IMR-90 (cell line): ENCODE measurements at regions not wholly inside any gene's neighbourhood (a gene's known extent, or its start where the extent isn't known, plus 50 kb on each side); places are given as distances from the start of the nearest gene placed in this dataset.

ENCODE experiments used
- ATAC-seq: fragments of 200-7000 bp; cut with Tn5 transposase; 2 replicates; pipeline ENCODE4 v1.9.1; 2020; ENCODE audit warnings: low read depth, mild to moderate bottlenecking, moderate library complexity
- BruUV-seq: library from RNA; stranded (reverse); fragments of 400-500 nt; replicated peaks from 2 replicates; lab custom pipeline; 2021; lab: Mats Ljungman, UMichigan
- CTCF ChIA-PET: fragments of 300-600 bp; formaldehyde crosslinking; extraction: SDS; loops from one replicate; lab custom pipeline; 2021; ENCODE audit warnings: antibody characterized with exemption; lab: Yijun Ruan, JAX
- POLR2A ChIA-PET: fragments of 300-600 bp; sonication (Branson Sonifier 250); formaldehyde crosslinking; loops from one replicate; lab custom pipeline; 2022; ENCODE audit warnings: antibody characterized with exemption; ENCODE audit not compliant: unreplicated experiment; lab: Charles Lee
- DNase-seq: peaks from one replicate; pipeline ENCODE4 v3.0.0; 2013
- H2AFZ ChIP-seq: replicated peaks from 2 replicates; pipeline ENCODE3; 2013; ENCODE audit warnings: low read length, mild to moderate bottlenecking; ENCODE audit not compliant: poor library complexity
- H2AK5ac ChIP-seq: 2 replicates; pipeline ENCODE4 v1.6.1; 2013; ENCODE audit warnings: low read depth, low read length, inconsistent platforms
- H2AK9ac ChIP-seq: replicated peaks from 2 replicates; pipeline ENCODE3; 2013; ENCODE audit warnings: mild to moderate bottlenecking, low read depth, low read length, moderate library complexity; ENCODE audit not compliant: poor library complexity
- H2BK120ac ChIP-seq: 2 replicates; pipeline ENCODE4 v1.6.1; 2013; ENCODE audit warnings: low read depth, low read length, inconsistent platforms
- H2BK15ac ChIP-seq: 3 replicates; pipeline ENCODE4 v1.6.1; 2013; ENCODE audit warnings: low read depth, low read length, inconsistent platforms
- H2BK20ac ChIP-seq: 2 replicates; pipeline ENCODE4 v1.6.1; 2013; ENCODE audit warnings: low read depth, mild to moderate bottlenecking, inconsistent platforms, low read length, moderate library complexity
- H2BK5ac ChIP-seq: 2 replicates; pipeline ENCODE4 v1.6.1; 2013; ENCODE audit warnings: mild to moderate bottlenecking, low read depth, low read length, inconsistent platforms; ENCODE audit not compliant: poor library complexity, severe bottlenecking
- H3K14ac ChIP-seq: replicated peaks from 2 replicates; pipeline ENCODE4 v1.6.1; 2013; ENCODE audit warnings: low read depth, low read length, inconsistent platforms
- H3K18ac ChIP-seq: 2 replicates; pipeline ENCODE4 v1.6.1; 2013; ENCODE audit warnings: low read depth, low read length, control low read depth
- H3K23ac ChIP-seq: 2 replicates; pipeline ENCODE4 v1.6.1; 2013; ENCODE audit warnings: low read depth, low read length, inconsistent platforms
- H3K27ac ChIP-seq: 2 replicates; pipeline ENCODE4 v1.5.1; 2013; ENCODE audit warnings: mild to moderate bottlenecking, control low read depth, low read length; ENCODE audit not compliant: insufficient read depth
- H3K27me3 ChIP-seq: 2 replicates; pipeline ENCODE4 v1.6.1; 2013; ENCODE audit warnings: low read length; ENCODE audit not compliant: control insufficient read depth, insufficient read depth
- H3K36me3 ChIP-seq: 2 replicates; pipeline ENCODE4 v1.6.1; 2013; ENCODE audit warnings: low read length, mixed read lengths; ENCODE audit not compliant: control insufficient read depth, insufficient read depth
- H3K4ac ChIP-seq: 2 replicates; pipeline ENCODE4 v1.6.1; 2013; ENCODE audit warnings: low read depth, low read length, inconsistent platforms
- H3K4me1 ChIP-seq: 2 replicates; pipeline ENCODE4 v1.6.1; 2013; ENCODE audit warnings: low read length, mixed read lengths; ENCODE audit not compliant: control insufficient read depth, insufficient read depth
- H3K4me2 ChIP-seq: 2 replicates; pipeline ENCODE4 v1.6.1; 2013; ENCODE audit warnings: low read depth, mild to moderate bottlenecking, control low read depth, low read length, moderate library complexity
- H3K4me3 ChIP-seq: 2 replicates; pipeline ENCODE4 v1.5.1; 2013; ENCODE audit warnings: low read depth, mild to moderate bottlenecking, control low read depth, low read length, moderate library complexity; ENCODE audit not compliant: insufficient read depth
- H3K56ac ChIP-seq: 2 replicates; pipeline ENCODE4 v1.6.1; 2013; ENCODE audit warnings: low read length, inconsistent platforms; ENCODE audit not compliant: insufficient read depth; ENCODE audit errors: extremely low read depth
- H3K79me1 ChIP-seq, 2 experiments: 2 replicates each; pipeline ENCODE4 v1.6.1; 2013; ENCODE audit warnings: low read length in 2 of 2, inconsistent platforms in 1 of 2, low read depth in 1 of 2
- H3K9ac ChIP-seq: 2 replicates; pipeline ENCODE4 v1.6.1; 2013; ENCODE audit warnings: low read depth, low read length, control low read depth
- H3K9me1 ChIP-seq: 2 replicates; pipeline ENCODE4 v1.6.1; 2013; ENCODE audit warnings: low read length, inconsistent platforms; ENCODE audit not compliant: insufficient read depth
- H3K9me3 ChIP-seq: 2 replicates; pipeline ENCODE4 v1.6.1; 2013; ENCODE audit warnings: low read length; ENCODE audit not compliant: control insufficient read depth, insufficient read depth
- H4K20me1 ChIP-seq: 2 replicates; pipeline ENCODE4 v1.6.1; 2013; ENCODE audit warnings: low read length, inconsistent platforms; ENCODE audit not compliant: insufficient read depth
- H4K5ac ChIP-seq: 2 replicates; pipeline ENCODE4 v1.6.1; 2013; ENCODE audit warnings: mild to moderate bottlenecking, low read depth, low read length, control low read depth
- H4K8ac ChIP-seq, 2 experiments: 2 replicates each; pipeline ENCODE4 v1.6.1; 2013; ENCODE audit warnings: low read depth in 2 of 2, low read length in 2 of 2, control low read depth in 1 of 2, inconsistent platforms in 1 of 2
- H4K91ac ChIP-seq: 2 replicates; pipeline ENCODE4 v1.6.1; 2013; ENCODE audit warnings: low read depth, low read length, inconsistent platforms; ENCODE audit not compliant: insufficient read depth
- BHLHE40 ChIP-seq: fragments of 150-350 bp; IDR thresholded peaks from 2 replicates; pipeline ENCODE4 v1.6.1; 2016; ENCODE audit warnings: mild to moderate bottlenecking, low read depth, low read length
- CEBPB ChIP-seq: IDR thresholded peaks from 2 replicates; pipeline ENCODE4 v1.6.1; 2012; ENCODE audit warnings: low read depth, low read length, improper control_type of control experiment
- CHD1 ChIP-seq: IDR thresholded peaks from 2 replicates; pipeline ENCODE4 v1.6.1; 2012; ENCODE audit warnings: low read depth, low read length, improper control_type of control experiment
- ELK1 ChIP-seq: fragments of 150-350 bp; IDR thresholded peaks from 2 replicates; pipeline ENCODE4 v1.6.1; 2016; ENCODE audit warnings: low read depth, mild to moderate bottlenecking, low read length, moderate library complexity, borderline replicate concordance
- FOS ChIP-seq: fragments of 150-350 bp; IDR thresholded peaks from 2 replicates; pipeline ENCODE4 v1.6.1; 2016; ENCODE audit warnings: low read depth, low read length
- MAFK ChIP-seq: IDR thresholded peaks from 2 replicates; pipeline ENCODE4 v1.6.1; 2012; ENCODE audit warnings: low read depth, low read length, improper control_type of control experiment
- MAZ ChIP-seq: IDR thresholded peaks from 2 replicates; pipeline ENCODE4 v1.6.1; 2012; ENCODE audit warnings: low read depth, mild to moderate bottlenecking, low read length, improper control_type of control experiment, moderate library complexity, borderline replicate concordance
- MXI1 ChIP-seq: IDR thresholded peaks from 2 replicates; pipeline ENCODE4 v1.6.1; 2012; ENCODE audit warnings: low read depth, mild to moderate bottlenecking, low read length, moderate library complexity, borderline replicate concordance
- NFE2L2 ChIP-seq: fragments of 150-350 bp; IDR thresholded peaks from 2 replicates; pipeline ENCODE4 v1.6.1; 2016; ENCODE audit warnings: low read depth, mild to moderate bottlenecking, low read length
- POLR2A ChIP-seq: IDR thresholded peaks from 2 replicates; pipeline ENCODE4 v1.6.1; 2012; ENCODE audit warnings: mild to moderate bottlenecking, low read depth, low read length
- RAD21 ChIP-seq: IDR thresholded peaks from 2 replicates; pipeline ENCODE4 v1.6.1; 2012; ENCODE audit warnings: low read length, improper control_type of control experiment
- RCOR1 ChIP-seq: IDR thresholded peaks from 2 replicates; pipeline ENCODE4 v1.6.1; 2012; ENCODE audit warnings: mild to moderate bottlenecking, low read length, improper control_type of control experiment; ENCODE audit not compliant: insufficient replicate concordance
- RFX5 ChIP-seq: IDR thresholded peaks from 2 replicates; pipeline ENCODE4 v1.8.0; 2012; ENCODE audit warnings: low read depth, mild to moderate bottlenecking, low read length, moderate library complexity
- SMC3 ChIP-seq: fragments of 150-350 bp; IDR thresholded peaks from 2 replicates; pipeline ENCODE4 v1.6.1; 2016; ENCODE audit warnings: low read depth, mild to moderate bottlenecking, antibody characterized with exemption, low read length, moderate library complexity
- WGBS, 2 experiments: methylation state at CpG; one replicate each; pipeline versions ENCODE4 v1.1.5 to v1.1.7; 2013; ENCODE audit warnings: missing lambda C conversion rate in 2 of 2; ENCODE audit not compliant: insufficient read length in 1 of 2; ENCODE audit errors: extremely low coverage in 2 of 2; 5-methylcytosine and 5-hydroxymethylcytosine counted together
- dilution Hi-C: fragments of 300-500 bp; cut with HindIII; formaldehyde crosslinking; loops from one replicate; pipeline ENCODE4 v1.14.3; 2018; ENCODE audit warnings: low sequenced_read_pairs; ENCODE audit not compliant: unreplicated experiment
- in situ Hi-C: fragments of 300-500 bp; cut with MboI; formaldehyde crosslinking; loops from 3 replicates; pipeline ENCODE4 v1.14.3; 2019; ENCODE audit warnings: low sequenced_read_pairs, inconsistent platforms, mixed read lengths
- intact Hi-C: fragments of 100-400 bp; cut with micrococcal nuclease; formaldehyde crosslinking; loops from 2 replicates; pipeline ENCODE4 v1.10.0; 2022
- TF ChIP-seq, protein P1 (sequence below): fragments of 150-350 bp; IDR thresholded peaks from 2 replicates; pipeline ENCODE4 v1.6.1; 2017; ENCODE audit warnings: mild to moderate bottlenecking, antibody characterized with exemption, low read length, low read depth
- TF ChIP-seq, protein P2 (sequence below): conservative IDR thresholded peaks from 2 replicates; pipeline ENCODE4 v1.5.1; 2012; ENCODE audit warnings: mild to moderate bottlenecking, low read depth, low read length, improper control_type of control experiment

GRCh38 chr10:129157185-129157584, 309.9 kb upstream of the MGMT start:
- Histone ChIP-seq H2AFZ (no peak overlapping the region), H4K5ac (no peak overlapping the region), H3K23ac (no peak overlapping the region), H3K56ac (no peak overlapping the region), H2AK5ac (no peak overlapping the region), H2BK20ac (no peak overlapping the region), H2BK120ac (no peak overlapping the region), H3K18ac (no peak overlapping the region), H4K91ac (no peak overlapping the region), H2BK15ac (no peak overlapping the region), H3K9ac (no peak overlapping the region), H3K9me3 (peaks cover 9% of the 10 kb centered on the region), H3K79me1 (no peaks in the 10 kb centered on the region), H2BK5ac (no peak overlapping the region), H3K27ac (no peak overlapping the region), H2AK9ac (no peak overlapping the region), H3K4me2 (no peak overlapping the region), H3K4me3 (no peak overlapping the region), H3K36me3 (no peaks in the 10 kb centered on the region), H3K9me1 (no peaks in the 10 kb centered on the region), H3K14ac (no peak overlapping the region), H4K8ac (no peak overlapping the region), H3K27me3 (no peaks in the 10 kb centered on the region), H3K4me1 (no peaks in the 10 kb centered on the region), H4K20me1 (no peaks in the 10 kb centered on the region), H3K4ac (no peak overlapping the region)
- BruUV-seq = no TSS peak
- WGBS, 2 experiments = 100% methylated on average over 1 of the region's 5 CpGs; no CpG with 5 or more reads in 1 of the 2 experiments
- dilution Hi-C loops (no loop called here), intact Hi-C loops (no loop called here), in situ Hi-C loops (no loop called here)
- CTCF ChIA-PET = no interaction called here
- DNase-seq = no peak
- TF ChIP-seq CEBPB (no peak), FOS (no peak), ELK1 (no peak), NFE2L2 (no peak), MXI1 (no peak), RFX5 (no peak), CHD1 (no peak), BHLHE40 (no peak), POLR2A (no peak), SMC3 (no peak), MAZ (no peak), MAFK (no peak), RAD21 (no peak), RCOR1 (no peak)
- TF ChIP-seq, protein P1, sequence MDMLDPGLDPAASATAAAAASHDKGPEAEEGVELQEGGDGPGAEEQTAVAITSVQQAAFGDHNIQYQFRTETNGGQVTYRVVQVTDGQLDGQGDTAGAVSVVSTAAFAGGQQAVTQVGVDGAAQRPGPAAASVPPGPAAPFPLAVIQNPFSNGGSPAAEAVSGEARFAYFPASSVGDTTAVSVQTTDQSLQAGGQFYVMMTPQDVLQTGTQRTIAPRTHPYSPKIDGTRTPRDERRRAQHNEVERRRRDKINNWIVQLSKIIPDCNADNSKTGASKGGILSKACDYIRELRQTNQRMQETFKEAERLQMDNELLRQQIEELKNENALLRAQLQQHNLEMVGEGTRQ = no peak
- TF ChIP-seq, protein P2, sequence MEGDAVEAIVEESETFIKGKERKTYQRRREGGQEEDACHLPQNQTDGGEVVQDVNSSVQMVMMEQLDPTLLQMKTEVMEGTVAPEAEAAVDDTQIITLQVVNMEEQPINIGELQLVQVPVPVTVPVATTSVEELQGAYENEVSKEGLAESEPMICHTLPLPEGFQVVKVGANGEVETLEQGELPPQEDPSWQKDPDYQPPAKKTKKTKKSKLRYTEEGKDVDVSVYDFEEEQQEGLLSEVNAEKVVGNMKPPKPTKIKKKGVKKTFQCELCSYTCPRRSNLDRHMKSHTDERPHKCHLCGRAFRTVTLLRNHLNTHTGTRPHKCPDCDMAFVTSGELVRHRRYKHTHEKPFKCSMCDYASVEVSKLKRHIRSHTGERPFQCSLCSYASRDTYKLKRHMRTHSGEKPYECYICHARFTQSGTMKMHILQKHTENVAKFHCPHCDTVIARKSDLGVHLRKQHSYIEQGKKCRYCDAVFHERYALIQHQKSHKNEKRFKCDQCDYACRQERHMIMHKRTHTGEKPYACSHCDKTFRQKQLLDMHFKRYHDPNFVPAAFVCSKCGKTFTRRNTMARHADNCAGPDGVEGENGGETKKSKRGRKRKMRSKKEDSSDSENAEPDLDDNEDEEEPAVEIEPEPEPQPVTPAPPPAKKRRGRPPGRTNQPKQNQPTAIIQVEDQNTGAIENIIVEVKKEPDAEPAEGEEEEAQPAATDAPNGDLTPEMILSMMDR = no peak
- POLR2A ChIA-PET = no interaction called here
- no peak for ATAC-seq
